ENCODE measurements at regions not wholly inside any gene's neighbourhood (a gene's known extent, or its start where the extent isn't known, plus 50 kb on each side); places are given as distances from the start of the nearest gene placed in this dataset.
"Not testable (repeated sequence)": the region's sequence is repeated elsewhere in the genome, so short reads cannot be mapped to it uniquely, and the experiment has no call there.

DNA sequence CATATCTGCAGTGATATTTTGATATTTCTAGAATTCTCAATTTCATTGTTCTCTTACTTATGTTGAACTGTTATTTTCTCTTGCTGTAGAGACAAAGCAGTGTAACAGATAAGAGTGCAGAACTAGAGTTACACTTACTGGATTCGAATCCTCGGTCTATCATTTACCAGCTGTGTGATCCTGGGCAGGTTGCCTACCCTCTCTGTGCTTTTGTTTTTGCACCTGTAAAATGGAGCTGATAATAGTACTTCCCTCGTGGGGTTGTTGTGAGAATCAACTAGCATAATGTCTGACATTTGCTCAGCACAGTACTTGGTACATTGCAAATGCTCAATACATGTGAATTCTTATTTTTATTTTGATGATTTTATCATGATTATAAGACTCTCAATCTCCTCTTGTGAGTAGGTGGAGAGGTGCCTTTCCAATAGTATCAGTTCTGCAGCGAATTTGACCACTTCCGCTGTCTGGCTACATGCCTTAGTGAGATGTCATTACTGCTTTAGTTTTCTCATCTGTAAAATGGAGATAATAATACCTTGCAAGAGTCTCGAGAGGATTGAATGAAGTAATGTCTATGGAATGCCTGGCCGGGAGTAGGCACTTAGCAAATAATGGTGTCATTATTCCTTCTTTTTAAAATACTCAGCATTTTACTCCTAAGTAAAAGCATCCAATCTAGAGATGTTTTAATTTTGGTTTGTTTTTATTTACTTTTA lies 312.2 kb upstream of the MAF start:
- no peak for DNase-seq

DNA sequence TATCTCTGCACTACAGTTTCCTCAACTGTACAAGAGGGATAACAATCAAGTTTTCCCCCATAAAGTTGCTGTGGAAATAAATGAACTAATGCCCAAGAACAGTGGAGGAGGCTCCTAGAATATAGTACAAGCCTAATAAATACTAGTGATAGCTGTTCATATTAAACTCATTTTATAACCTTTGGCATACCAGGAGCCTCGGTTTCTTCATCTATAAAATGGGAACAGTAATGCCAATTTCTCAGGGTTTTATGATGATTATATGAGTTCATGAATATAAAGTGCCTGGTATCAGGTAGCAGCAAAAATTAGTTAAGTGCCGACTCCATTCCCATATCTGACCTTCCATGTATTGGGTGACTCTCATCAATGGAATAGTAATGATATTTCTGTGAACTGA lies 311.1 kb upstream of the MAF start:
- no peak for DNase-seq

DNA sequence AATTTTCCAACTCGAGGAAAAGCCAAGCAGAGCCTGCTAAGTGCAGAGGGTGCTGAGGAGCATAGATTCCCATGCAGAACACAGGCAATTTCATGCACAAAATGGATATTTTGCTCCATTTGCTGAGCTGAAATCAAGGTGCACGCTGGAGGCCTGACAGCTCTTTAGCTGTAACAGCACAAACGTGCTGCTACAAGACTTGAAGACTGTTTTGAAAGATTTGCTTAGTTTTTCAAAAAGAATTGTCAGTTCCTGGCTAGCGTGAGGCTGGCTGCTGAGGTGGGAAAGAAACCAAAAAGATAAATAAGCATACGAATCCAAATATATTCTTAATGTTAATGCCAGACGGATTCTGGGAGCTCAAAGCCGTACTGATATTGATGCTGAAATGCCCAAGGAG lies 309.0 kb upstream of the MAF start:
- no peak for DNase-seq

DNA sequence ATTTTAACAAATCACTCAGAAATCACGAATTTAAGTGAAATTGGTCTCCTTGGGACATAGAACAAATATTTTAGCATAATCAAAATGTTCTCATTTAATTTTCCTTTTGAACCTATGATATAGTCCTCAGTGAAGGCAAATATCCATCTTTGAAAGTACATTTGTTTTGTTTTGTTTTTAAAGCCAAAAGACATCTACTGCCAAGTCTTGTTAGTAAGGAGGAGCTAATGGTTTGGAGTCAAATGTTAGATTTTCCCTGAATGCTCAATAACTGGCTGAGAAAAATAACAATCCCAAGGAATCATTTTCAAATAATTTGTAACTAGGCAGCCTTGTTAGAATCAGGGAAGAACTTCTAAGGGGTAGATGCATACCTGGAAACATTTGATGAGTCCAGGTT lies 302.9 kb upstream of the MAF start:
- DNase-seq, result no peak

DNA sequence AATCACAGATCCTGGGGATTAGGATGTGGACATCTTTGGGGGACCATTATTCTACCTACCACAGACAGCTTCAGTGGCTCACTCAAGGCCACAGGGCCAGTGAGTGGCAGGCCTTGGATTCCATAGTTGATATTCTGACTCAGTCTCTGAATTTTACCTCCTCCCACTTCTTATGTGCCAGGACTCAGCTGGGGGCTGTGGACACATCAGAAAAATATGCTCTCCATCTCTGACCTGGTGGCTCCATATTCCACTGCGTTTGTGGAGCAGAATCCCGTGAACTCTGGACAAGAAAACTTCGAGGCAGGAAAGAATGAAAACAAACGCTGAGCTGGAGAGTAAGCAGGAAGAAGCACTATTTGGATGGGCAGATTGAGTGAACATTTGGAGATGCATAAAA lies 301.8 kb upstream of the MAF start:
- no peak for DNase-seq

DNA sequence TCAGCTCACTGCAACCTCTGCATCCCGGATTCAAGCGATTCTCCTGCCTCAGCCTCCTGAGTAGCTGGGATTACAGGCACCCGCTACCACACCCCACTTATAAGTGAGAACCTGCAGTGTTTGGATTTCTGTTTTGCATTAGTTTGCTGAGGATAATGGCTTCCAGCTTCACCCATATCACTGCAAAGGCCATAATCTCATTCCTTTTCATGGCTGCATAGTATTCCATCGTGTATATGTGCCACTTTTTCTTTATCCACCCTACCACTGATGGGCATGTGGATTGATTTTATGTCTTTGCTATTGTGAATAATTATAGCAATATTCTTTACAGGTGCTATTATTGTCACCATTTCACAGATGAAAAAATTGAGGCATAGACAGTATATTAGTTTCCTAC lies 301.0 kb upstream of the MAF start:
- DNase-seq, result no peak

DNA sequence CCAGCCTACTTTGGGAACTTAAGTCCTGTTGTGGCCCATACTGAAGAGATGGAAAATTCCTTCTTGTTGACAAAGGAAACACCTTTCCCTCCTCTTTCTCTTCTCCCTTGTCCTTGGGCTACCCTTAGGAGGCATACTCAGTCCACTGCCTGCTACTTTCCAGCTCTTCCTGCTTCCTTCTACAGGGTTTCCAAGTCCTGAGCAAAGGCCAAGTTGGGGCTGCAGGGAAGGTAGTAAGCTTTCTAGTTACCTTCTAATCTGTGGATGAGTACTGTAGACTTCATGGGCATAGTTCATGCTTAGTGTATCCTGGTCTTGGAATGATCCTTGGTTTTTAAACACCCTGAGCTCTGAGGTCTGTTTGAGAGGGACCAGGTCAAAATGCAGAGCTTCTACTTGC lies 299.2 kb upstream of the MAF start:
- no peak for DNase-seq

DNA sequence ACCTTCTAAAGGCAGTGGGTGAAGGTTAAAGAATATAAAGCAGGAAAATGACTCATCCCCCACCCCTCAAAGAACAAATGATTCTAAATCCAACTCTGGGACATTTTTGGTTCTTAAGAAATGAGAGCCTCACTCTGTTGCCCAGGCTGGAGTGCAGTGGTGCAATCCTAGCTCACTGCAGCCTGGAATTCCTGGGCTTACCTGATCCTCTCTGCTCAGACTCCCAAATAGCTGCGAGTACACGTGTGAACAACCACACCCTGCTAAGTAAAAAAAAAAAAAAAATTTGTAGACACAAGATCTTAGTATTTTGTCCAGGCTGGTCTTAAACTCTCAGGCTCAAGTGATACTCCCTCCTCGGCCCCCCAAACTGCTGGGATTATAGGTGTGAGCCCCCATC lies 298.8 kb upstream of the MAF start:
- no peak for DNase-seq

DNA sequence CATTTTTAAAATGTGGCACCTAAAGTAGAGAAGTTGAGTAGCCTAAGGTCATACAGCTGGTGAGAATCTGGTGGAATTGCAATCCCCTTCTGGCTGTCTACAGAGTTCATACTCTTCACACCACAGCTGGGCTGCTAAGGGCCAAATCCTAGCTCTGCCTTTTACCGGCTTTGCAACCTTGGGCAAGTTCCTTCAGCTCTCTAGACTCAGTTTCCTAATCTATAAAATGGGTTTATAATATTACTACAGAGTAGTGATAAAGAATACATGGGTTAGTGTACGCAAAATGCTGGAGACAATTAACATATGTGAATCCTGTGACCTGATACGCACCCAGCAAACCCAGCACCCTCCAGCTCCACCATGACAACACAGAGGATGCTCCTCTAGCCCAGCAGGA lies 298.2 kb upstream of the MAF start:
- DNase-seq, result no peak

DNA sequence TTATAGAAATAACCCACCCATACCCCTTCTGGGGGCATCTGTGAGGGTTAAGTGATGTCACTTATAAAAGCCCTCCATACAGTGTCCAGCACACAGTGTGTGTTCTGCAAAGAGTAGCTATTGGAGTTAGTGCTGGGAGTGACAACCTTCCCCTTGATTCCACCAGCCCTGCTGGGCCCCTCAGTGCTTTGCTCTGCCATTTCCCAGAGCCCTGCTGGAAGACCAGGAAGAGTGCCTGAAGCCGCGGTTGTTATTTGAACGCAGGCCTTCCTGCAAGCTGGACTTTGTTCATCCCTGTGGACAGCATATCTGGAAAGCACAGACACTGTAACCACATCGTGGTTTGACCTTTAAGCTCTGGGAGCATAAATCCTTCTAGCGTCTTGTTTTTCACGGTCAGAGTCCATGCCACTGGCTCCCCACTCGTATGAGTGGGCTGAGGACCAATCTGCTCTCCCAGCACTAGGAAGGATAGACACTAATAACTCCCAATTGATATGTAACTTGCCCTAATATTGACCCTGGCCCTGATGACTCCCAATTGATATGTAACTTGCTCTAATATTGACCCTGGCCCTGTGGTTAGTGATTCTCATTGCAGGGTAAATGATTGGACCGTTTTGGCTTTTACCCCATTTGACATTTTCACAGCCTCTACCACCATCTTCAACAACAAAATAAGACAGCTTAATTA lies 297.1 kb upstream of the MAF start:
- no peak for DNase-seq

DNA sequence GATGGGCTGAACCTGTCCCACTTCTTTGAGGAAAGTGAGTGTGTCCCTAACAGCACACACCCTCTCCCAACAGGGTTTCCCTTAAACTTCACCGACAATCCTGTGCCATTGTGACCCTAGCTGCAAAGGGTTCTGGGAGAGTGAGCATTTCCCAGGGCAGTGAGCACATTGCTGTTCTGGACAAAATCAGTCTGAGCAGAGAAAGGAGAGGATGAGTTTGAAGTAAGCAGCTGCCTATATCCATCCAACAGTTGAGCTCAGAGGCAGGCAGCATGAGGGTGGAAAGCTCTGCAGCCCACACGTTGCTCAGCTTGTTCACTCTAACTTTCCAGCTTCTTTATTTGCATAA lies 296.5 kb upstream of the MAF start:
- no peak for DNase-seq

DNA sequence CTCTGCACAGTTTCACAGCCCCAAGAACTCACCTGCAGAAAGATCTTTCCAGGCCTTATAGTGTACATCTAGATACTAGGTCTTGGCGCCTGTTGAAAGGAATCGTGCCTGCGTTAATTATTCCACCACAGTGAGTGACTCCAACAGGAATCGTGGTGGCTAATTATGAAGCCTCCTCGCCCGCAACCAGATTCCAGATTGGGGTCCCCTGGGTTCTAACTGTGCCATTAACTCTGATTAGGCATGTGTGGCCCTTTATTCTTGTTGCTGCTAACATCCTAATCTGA lies 295.3 kb upstream of the MAF start:
- DNase-seq, result no peak

DNA sequence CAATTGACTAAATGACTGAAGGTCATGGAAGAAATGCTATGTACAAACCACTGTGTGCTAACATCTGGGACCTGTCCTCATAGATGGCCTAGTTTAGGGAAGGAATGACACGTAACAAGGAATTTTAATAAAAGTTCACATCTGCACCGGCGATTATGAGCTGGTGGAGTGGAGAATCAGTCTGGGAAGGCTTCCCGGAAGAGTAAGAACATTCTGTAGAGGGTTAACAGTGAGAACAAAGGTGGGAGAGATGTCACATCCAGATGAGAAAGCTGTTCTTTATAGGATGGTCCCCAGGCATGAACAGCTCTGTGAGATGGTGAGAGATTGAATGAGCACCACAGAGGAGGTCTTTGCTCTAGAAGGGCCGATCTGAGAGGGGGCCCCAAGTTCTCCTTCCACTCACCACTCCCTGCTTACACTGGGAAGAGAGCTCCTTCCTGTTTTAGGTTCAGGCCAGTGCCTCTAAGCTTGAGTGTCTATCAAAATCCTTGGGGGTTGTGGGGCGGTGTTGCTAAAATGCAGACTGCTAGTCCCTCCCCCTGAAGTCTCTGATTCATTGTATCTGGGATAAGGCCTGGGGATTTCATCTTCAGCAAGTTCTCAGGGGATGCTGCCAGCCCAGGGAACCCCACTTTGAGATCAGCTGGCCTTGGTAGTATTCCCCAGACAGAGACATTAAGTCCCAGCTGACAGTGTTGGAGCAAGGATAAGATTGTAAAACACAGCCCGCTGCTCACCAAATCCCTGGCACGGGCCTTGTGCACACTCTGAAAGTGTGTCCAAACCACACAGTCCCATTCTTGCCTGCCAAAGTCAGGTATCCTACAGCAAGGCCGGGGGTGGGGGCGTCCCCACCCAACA lies 294.7 kb upstream of the MAF start:
- no peak for DNase-seq

DNA sequence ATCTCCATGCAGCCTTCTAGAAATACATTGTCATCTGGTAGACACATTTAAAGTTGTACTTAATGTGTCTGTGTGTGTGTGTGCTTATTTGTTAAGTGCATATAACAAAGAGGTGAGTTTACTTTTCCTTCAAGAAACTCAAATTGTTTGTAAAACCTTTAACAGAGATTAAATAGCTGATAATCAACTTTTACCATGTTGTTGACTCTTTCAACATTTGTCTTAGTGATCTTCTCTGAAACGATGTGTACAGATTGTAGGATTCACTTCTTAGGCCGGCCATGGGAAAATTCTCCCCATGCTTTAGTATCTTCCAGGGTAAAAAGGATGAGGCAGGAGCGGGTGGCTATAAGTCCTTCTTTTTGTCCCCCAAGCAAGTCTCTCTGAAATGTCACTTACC lies 292.9 kb upstream of the MAF start:
- DNase-seq, result no peak

DNA sequence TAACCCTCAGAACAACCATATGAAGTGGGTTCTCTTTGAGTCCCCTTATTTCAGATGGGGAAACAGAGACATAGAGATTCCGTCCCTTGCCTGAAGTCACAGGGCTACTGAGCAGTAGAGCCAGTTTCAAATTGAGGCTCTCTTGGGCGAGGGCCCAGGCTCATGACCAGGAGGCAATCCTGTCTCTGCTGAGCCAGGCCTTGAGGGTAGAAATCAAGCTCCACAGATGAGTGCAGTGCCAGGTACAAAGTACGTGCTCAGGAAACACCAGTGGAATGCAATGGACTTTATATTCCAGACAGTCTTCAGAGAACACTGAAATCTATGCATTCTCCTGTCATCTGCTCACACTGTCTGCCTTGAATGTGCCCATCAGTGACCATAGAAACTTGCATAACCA lies 291.7 kb upstream of the MAF start:
- no peak for DNase-seq

DNA sequence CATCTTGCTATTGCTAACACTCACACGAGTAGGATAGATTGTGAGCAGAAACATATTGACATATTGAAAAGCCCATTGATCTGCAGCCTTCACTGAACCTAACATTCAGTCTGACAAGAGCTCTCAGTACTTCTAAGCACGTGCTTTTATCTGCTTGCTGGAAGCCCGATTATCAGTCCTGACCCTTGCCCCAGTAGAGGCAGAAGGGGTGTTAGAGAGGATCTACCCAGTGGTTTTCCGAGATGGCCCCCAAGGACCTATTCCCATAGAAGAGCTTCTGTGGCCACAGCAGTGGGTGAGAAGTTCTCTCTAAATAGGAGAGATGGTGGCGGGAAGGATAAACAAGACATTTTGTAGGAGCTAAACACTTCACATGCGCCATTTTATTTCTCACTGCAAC lies 290.9 kb upstream of the MAF start:
- no peak for DNase-seq

DNA sequence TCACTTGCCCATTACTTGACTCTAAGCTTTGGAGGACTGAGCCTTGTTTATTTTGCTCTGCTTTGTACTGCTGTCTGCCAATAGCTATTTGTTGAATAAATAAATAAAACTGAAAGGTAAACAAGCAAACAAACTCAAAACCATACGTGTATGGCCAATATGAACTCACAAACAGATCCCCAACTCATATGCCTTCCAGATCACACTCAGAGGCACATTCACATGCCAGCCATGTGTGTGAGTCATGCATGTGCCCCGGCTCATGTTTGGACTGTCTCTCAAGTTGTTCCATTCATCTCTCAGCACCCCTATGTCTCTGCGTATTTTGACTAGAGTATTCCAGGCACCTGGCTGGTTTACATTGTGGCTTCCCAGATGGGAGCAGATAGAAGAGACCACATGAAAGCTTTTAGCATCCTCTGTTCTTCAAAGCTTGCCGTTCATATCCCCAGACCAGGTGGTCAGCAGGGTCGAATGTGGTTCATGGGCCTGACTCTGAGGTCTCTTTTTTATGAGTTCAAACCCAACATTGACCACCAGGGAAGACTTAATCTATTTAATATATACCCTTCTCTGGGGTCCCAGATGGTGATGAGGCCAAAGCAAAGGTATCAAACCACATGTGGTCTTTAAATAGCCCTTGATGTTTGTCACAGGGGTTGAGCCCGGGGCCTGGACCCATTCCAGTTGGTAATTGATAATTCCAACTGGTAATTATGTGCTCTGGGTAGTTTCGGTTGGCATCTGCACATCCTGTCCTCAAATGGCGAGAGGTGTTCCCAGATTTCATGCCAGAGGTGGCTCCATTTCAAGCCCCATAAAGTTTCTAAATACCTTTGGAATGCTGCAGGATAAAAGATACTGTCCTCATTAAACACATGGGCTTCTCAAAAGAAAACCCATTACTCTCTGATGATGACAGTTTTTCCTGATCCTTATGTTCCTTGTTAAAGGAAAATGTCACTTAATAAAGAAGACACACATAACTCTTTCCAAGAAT lies 287.3 kb upstream of the MAF start:
- no peak for DNase-seq

DNA sequence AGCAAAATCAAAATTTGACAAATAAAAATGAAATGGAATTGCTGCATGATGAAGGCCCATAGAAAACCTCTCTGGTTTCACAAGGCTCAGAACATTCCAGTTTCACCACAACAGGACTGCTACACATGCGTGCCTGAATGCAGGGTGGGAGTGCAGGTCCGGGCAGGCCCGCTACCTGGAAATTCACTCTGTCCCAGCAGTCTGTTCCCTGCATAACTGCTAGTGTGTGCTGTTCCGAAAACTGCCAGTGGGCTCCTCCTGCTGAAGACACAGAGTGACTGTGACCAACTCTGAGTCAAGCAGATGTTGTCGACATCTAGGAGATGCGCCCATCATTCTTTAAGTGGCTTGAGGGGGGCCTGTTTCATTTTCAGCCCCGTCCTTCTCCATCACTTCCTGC lies 284.8 kb upstream of the MAF start:
- no peak for DNase-seq

DNA sequence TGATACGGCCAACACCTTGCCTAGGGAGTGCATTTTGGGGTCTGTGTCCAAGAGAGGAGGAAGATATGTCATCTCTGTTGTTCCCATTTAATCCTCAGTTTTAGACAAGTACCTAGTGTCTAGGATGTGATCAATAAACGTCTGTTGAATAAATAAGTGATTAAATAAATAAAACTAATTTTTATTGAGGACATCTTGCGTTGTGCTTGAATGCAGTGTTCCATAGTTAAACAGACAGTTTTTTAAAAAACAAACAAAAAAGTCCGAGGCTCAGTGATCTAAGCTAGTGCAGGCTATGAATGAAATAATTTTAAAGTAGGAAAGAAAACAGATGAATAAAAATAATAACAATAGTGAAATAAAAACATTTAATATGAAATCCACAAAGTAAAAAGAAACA lies 283.0 kb upstream of the MAF start:
- DNase-seq, result no peak

DNA sequence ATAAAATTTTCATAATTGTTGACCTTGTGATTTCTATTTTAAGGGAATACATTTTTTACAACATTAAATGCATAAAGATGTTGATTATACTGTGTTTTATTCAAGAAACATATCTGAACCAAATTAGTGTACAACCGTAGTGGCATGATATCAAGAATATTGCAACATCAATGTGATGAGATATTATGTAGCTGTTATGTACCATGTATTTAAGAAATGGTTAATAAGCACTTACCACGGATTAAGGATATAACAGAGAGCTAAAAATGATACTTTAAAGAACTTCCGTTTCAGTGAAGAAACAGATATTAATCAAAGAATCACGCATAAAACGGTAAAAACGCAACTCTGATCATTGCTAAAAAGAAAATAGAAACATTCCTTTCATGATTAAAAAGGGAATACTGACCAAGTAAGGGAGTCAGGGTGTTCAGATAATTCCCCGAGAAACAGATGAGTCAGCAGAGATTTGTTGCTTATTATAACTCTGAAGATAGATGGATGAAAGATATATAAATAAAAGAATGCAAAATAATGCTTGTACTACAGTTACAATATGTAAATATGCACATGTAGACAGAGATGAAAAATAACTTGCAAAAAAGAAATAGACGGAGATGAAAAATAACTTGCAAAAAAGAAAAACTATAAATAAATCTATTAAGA lies 281.9 kb upstream of the MAF start:
- no peak for DNase-seq

DNA sequence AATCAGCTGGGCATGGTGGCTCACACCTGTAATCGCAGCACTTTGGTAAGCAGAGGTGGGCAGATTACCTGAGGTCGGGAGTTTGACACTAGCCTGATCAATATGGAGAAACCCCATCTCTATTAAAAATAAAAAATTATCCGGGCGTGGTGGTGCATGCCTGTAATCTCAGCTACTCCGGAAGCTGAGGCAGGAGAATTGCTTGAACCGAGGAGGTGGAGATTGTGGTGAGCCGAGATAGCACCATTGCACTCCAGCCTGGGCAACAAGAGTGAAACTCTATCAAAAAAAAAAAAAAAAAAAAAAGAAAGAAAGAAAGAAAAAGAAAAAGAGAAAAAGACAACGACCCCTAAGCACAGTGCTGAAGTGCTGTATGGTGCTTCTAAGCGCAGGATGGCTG lies 280.6 kb upstream of the MAF start:
- not testable (repeated sequence) for DNase-seq

DNA sequence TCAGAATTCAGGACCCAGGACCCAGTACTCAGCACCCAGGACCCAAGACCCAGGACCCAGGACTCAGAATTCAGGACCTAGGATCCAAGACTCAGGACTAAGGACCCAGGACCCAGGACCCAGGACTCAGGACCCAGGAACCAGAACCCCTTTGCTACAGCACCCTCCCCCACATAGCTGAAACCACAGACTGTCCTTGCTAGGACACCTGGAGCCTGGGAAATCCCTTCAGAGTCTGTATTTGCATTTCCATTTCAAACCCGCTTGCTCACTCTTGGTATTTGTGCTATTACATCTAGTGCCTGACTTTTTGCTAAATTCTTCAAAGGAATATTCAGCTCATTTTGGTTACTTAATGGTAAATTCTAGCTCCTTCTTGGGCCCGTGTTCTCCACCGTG lies 275.8 kb upstream of the MAF start:
- no peak for DNase-seq

DNA sequence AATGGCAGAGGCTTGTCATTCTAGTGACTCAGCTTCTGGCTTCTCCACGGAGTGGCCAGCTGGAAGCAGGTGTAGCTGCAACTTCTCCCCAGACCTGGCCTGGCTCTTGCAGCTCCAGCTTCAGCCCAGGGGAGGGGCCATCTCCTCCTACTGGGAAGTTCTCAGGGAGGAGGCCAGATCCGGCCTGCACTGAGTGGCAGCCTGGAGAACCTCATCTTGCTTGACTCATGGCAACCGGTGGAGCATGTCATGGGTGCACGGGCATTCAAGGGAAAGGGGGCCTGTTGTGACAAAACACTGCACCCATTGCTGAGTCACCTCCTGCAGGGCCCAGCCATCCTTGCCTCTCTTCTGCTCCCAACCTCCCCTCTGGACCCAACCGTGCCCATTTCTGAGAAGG lies 273.9 kb upstream of the MAF start:
- DNase-seq, result no peak
